Mononuclear cell (primary cell): ENCODE measurements at regions not wholly inside any gene's neighbourhood (a gene's known extent, or its start where the extent isn't known, plus 50 kb on each side); places are given as distances from the start of the nearest gene placed in this dataset.

ENCODE experiments used
- H3K27me3 ChIP-seq: 2 replicates; pipeline ENCODE4 v1.6.0; 2011; ENCODE audit warnings: low read length, control low read depth; ENCODE audit not compliant: insufficient read depth
- H3K4me1 ChIP-seq: 2 replicates; pipeline ENCODE4 v1.5.1; 2011; ENCODE audit warnings: mild to moderate bottlenecking, low read length, control low read depth; ENCODE audit not compliant: insufficient read depth
- H3K4me3 ChIP-seq: 2 replicates; pipeline ENCODE4 v1.5.1; 2011; ENCODE audit warnings: mild to moderate bottlenecking, low read length, moderate library complexity
- H3K9me3 ChIP-seq: 2 replicates; pipeline ENCODE4 v1.5.1; 2011; ENCODE audit warnings: low read depth, mild to moderate bottlenecking, control low read depth, low read length

DNA sequence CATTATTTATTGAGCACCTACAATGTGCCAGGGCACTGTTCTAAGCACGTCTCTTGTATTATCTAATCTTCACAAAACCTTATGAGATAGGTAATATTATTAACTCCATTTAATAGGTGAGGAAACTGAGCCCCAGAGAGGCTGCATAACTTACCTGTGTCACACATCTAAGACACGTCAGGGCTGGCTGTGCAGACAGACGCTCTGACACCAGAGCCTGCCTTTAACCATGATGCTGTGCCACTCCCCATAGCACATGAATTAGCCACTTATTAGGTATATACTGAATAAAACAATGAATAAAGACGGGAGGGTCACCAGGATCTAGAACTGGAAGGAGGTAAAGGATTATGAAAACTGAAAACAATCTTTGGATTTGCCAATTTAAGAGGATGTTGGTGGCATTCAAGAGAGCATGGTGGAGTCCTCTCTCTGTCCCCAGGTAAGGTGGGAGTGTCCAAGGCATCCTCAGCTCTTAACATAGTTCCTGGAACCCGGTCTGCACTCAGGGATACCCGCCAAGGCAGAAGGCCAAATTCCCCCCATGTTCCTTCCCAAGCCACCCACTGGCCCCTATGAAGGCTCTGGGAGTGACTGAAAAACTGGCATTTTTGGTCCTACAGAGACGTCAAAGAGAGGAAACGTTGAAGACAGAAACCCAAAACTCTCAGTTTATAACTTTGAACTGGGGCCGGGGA, 479.7 kb downstream of the FOXO1 start:
- H3K4me3 ChIP-seq, result no peak overlapping the region
- no peaks in the 10 kb centered on the region for H3K9me3 ChIP-seq
- no peaks in the 10 kb centered on the region for H3K27me3 ChIP-seq
- peaks cover 55% of the 10 kb centered on the region for H3K4me1 ChIP-seq

DNA sequence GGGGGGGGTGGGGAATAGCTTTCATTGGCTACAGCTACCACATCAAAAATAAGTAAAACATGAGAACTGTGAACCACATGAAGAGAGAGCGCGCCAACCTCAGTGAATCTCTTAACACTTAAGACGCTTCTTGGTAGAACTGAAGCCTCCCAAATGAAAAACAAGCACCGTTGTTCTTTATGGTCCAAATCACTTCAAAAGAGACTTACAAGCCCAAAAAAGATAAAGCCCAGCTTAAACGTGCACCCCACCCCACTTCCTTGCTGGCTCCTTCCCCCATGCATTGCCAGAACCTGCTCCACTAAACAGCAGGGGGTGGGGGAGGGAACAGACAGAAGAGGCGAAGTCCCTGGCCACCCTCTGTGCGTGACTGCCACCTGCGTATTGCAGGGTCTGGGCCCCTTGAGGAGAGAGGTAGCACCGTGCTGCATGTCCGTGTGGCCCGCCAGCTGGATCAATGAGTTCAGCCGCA, 479.1 kb downstream of the FOXO1 start:
- H3K27me3 ChIP-seq, result no peaks in the 10 kb centered on the region
- H3K4me3 ChIP-seq, result no peak overlapping the region
- peaks cover 55% of the 10 kb centered on the region for H3K4me1 ChIP-seq

GRCh38 chr13:40187841-40188591, 478.4 kb downstream of the FOXO1 start:
- H3K27me3 ChIP-seq, result no peaks in the 10 kb centered on the region
- no peaks in the 10 kb centered on the region for H3K9me3 ChIP-seq
- no peak overlapping the region for H3K4me3 ChIP-seq
- H3K4me1 ChIP-seq, result peaks cover 55% of the 10 kb centered on the region

More for the DNA sequence above, 479.1 kb downstream of the FOXO1 start:
- no peaks in the 10 kb centered on the region for H3K9me3 ChIP-seq

DNA sequence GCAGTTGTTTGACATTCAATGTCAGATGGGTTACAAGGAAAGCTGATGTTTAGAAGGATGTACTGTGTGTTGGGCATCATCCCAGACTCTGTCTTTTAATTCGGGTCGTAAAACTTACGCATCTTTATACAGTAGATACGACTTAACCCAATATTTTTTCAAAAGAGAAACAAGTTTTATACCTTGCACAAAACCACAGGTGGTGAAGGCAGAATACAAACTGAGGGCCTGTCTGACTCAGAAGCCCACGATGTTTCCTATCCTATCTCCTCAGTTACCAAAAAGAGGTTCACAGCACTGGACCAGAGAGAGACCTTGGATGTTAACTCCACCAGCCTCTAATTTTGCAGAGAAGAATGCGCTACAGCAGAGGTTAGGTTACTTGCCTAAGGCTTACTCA, 477.0 kb downstream of the FOXO1 start:
- Histone ChIP-seq H3K27me3 (no peaks in the 10 kb centered on the region), H3K4me3 (no peak overlapping the region), H3K9me3 (no peaks in the 10 kb centered on the region), H3K4me1 (peaks cover 55% of the 10 kb centered on the region)

- no peak overlapping the region for H3K4me3 ChIP-seq
- H3K27me3 ChIP-seq, result no peaks in the 10 kb centered on the region
- H3K4me1 ChIP-seq, result peaks cover 55% of the 10 kb centered on the region
Observed at GRCh38 chr13:40189898-40190630, 476.4 kb downstream of the FOXO1 start.

GRCh38 chr13:40190641-40191100, 475.8 kb downstream of the FOXO1 start:
- H3K4me3 ChIP-seq, result no peak overlapping the region
- H3K27me3 ChIP-seq, result no peaks in the 10 kb centered on the region
- no peaks in the 10 kb centered on the region for H3K9me3 ChIP-seq
- peaks cover 49% of the 10 kb centered on the region for H3K4me1 ChIP-seq

More at GRCh38 chr13:40189898-40190630, 476.4 kb downstream of the FOXO1 start:
- no peaks in the 10 kb centered on the region for H3K9me3 ChIP-seq

DNA sequence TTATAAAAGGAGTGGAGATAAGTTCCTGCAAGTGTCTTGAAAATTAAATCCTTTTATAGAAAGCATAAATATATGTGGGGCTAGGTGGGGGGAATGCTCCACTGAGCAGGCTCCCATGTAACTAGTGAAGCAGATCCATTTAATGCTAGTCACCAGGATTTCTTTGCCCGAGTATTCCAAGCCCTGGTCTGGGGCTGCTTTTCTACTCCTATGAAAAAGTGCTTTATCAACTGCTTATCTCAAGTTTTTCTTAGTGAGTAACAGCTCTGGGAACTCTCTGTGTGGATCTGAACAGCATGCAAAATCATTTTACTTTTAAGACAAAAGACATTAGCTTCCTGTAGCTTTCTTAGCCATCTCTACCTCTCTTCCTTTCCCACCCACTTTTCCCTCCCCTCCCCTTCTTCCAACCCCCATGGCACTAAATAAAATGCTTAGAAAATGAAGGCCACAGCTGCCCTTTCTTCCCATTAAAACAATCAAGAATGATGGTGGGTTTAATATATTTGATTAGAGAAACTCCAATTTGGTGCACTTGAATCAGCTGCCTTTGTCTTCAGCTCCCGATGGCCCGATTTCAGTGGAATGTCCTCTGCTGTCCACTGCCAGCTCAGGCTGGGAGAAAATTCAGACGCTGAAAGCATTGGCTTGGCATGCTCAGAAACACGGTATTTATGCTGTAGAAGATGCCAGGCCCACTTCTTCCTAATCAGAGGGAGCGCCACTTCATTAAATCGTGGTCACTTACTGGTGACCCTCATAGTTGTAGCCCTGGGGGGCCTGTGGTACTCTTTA, 475.1 kb downstream of the FOXO1 start:
- Histone ChIP-seq H3K27me3 (no peaks in the 10 kb centered on the region), H3K4me1 (peaks cover 45% of the 10 kb centered on the region), H3K9me3 (no peaks in the 10 kb centered on the region), H3K4me3 (no peak overlapping the region)

DNA sequence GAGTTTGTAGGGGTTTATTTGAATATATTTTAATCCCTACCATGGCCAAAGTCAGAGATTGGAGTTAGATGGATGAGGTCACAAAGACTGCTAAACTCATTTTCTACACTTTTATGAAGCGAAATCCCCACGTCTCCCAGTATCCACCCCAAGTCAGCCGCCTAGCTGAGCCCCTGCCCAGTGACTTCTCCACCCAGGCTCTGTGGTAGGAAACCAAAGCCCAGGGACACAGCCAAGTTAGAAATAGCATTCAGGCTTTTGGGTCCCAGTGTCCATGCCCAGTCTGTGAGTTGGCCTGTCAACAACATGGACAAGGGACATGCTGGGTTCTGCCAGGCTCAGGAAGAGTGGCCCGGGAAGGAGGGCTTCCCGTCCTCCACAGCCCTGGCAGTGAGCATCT, 474.0 kb downstream of the FOXO1 start:
- peaks cover 36% of the 10 kb centered on the region for H3K4me1 ChIP-seq
- no peak overlapping the region for H3K4me3 ChIP-seq

DNA sequence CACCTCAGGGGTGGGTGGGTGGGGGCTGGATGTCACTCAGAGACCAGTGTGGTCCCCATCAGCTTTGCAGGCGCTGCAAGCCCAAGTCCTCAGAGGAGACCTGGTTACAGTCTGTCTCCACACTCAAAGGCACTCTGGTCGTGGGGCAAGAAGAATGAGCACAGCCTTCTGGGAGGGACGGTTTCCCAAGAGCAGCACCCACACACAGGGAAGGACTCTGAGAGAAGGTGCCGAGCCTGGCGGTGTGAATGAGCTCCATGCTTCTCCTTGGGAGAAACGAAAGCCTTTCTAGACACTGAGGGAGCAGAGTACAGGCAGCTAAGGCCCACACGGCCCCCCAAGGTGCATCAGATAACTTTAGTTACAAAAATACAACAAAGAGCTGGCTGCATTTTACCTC, 473.6 kb downstream of the FOXO1 start:
- Histone ChIP-seq H3K27me3 (no peaks in the 10 kb centered on the region), H3K9me3 (no peaks in the 10 kb centered on the region), H3K4me1 (peaks cover 32% of the 10 kb centered on the region), H3K4me3 (no peak overlapping the region)

More for the DNA sequence above, 474.0 kb downstream of the FOXO1 start:
- no peaks in the 10 kb centered on the region for H3K9me3 ChIP-seq
- H3K27me3 ChIP-seq, result no peaks in the 10 kb centered on the region

DNA sequence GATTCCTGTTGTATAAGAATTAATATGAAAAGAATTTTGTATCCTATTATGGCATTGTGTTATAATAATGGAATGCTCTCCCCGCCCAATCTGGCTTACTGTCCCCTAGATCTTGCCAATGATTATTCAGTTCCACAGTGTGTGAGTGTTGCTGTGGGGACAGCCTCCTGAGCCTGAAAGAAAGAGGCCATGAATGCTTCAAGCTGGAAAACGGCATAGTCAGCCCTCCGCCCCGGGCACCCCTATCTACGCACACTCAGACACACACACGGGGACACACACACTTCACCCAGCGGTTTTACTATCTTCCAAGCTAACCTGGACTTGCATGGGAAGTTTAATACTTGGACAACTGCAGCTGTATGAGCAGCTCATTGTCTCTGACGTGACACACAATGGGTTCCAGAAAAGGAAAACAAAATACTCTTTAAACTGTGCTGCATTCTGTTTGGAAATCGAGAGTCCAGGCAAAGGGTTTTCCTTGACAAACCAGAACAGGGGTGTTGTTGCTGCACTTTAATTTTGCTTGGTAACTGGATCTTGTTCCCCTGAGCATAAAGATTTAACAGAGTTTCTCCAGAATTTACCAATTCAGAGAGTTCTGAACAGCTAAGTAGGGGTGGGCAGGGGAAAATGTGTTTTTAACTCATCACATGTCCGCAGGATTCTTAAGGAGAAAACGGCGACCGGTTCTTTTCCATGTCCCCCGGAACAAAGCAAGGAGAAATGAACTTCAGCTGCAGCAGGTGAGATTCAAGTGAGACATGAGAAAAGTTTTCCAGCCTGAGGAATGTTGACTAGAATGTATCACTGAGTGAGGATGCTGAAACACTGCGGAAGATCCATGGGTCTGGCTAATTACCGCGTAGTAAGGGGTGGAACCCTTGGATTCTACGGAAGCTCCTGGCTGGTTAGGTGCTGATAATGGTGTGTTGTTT, 472.9 kb downstream of the FOXO1 start:
- Histone ChIP-seq H3K4me3 (no peak overlapping the region), H3K27me3 (no peaks in the 10 kb centered on the region), H3K4me1 (peaks cover 26% of the 10 kb centered on the region), H3K9me3 (no peaks in the 10 kb centered on the region)

GRCh38 chr13:40194224-40194806, 472.1 kb downstream of the FOXO1 start:
- no peak overlapping the region for H3K4me3 ChIP-seq
- no peaks in the 10 kb centered on the region for H3K27me3 ChIP-seq
- no peaks in the 10 kb centered on the region for H3K9me3 ChIP-seq
- H3K4me1 ChIP-seq, result peaks cover 24% of the 10 kb centered on the region

GRCh38 chr13:40197049-40197448, 469.4 kb downstream of the FOXO1 start:
- H3K4me1 ChIP-seq, result no peaks in the 10 kb centered on the region
- no peaks in the 10 kb centered on the region for H3K9me3 ChIP-seq
- no peaks in the 10 kb centered on the region for H3K27me3 ChIP-seq
- H3K4me3 ChIP-seq, result no peak overlapping the region

GRCh38 chr13:40197936-40198595, 468.4 kb downstream of the FOXO1 start:
- Histone ChIP-seq H3K4me3 (no peak overlapping the region), H3K4me1 (no peaks in the 10 kb centered on the region), H3K9me3 (no peaks in the 10 kb centered on the region), H3K27me3 (no peaks in the 10 kb centered on the region)
